22Rv1 (cell line): ENCODE measurements at regions not wholly inside any gene's neighbourhood (a gene's known extent, or its start where the extent isn't known, plus 50 kb on each side); places are given as distances from the start of the nearest gene placed in this dataset.

ENCODE experiments used
- ZFX ChIP-seq: fragments of 450-650 bp; IDR thresholded peaks from 2 replicates; pipeline ENCODE4 v1.6.1; 2017; ENCODE audit warnings: antibody characterized with exemption, borderline replicate concordance
- TF ChIP-seq, protein P1 (sequence below): fragments of 450-650 bp; IDR thresholded peaks from 2 replicates; pipeline ENCODE4 v1.5.1; 2017; ENCODE audit warnings: mild to moderate bottlenecking

DNA sequence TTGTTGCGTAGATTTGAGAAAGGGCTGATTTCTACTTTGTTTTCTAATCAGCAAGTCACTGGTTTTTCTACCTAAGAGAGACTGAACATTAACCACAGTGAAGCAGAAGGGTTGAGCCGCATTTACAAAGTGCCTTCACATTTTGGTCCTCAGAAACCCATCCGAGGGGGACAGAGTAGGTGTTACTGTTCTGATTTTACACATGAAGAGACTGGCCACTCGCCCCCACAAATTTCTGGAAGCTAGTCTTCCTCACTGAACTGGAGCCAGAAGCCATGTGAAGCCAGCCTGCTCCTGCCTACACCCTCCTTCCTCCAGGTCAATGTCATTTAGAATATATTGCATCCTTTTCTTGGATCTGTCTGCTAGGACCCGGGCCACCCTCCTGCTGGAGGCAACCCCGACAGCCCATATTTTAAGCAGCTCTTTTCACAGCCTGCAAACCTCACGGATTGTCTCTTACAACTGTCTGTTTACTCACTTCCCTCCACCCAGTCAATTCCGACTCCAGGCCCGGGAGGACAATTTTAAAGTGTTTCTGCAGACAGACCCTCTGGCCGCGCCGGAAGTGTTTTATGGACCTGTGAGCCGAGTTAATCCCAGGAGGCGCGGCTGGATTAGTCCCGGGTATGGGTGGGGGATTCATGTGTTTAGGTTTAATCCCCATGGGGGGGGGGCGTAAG is 73.2 kb upstream of the BCOR start:
- TF ChIP-seq, protein P1, sequence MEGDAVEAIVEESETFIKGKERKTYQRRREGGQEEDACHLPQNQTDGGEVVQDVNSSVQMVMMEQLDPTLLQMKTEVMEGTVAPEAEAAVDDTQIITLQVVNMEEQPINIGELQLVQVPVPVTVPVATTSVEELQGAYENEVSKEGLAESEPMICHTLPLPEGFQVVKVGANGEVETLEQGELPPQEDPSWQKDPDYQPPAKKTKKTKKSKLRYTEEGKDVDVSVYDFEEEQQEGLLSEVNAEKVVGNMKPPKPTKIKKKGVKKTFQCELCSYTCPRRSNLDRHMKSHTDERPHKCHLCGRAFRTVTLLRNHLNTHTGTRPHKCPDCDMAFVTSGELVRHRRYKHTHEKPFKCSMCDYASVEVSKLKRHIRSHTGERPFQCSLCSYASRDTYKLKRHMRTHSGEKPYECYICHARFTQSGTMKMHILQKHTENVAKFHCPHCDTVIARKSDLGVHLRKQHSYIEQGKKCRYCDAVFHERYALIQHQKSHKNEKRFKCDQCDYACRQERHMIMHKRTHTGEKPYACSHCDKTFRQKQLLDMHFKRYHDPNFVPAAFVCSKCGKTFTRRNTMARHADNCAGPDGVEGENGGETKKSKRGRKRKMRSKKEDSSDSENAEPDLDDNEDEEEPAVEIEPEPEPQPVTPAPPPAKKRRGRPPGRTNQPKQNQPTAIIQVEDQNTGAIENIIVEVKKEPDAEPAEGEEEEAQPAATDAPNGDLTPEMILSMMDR: no peak
- TF ChIP-seq ZFX: no peak
